ENCODE measurements at regions not wholly inside any gene's neighbourhood (a gene's known extent, or its start where the extent isn't known, plus 50 kb on each side); places are given as distances from the start of the nearest gene placed in this dataset.

GRCh38 chr22:48868554-48868953 is 959.1 kb downstream of the BRD1 start:
- TF ChIP-seq CTCF (IDR thresholded peaks at IDR 0.05; ENCODE audit: unreplicated experiment in 3 of 3), result no peak
- H3K9me3 Mint-ChIP-seq, result peaks cover 4% of the 10 kb centered on the region
- no peaks in the 10 kb centered on the region for H3K36me3 Mint-ChIP-seq (ENCODE audit: low read depth)
- peak overlapping the region in 1 of 3 experiments; percentile 41 for H3K27ac Mint-ChIP-seq
- no peak overlapping the region for H3K4me3 Mint-ChIP-seq
- peaks cover 24% of the 10 kb centered on the region for H3K4me1 Mint-ChIP-seq
- peaks cover 28% of the 10 kb centered on the region for H3K27me3 Mint-ChIP-seq (ENCODE audit: low read depth)

- H3K9me3 Mint-ChIP-seq, result peaks cover 4% of the 10 kb centered on the region
- TF ChIP-seq CTCF (IDR thresholded peaks at IDR 0.05; ENCODE audit: unreplicated experiment in 3 of 3), result no peak
Measured at GRCh38 chr22:48867891-48868290, 959.8 kb downstream of the BRD1 start.

GRCh38 chr22:48866906-48867681 is 960.6 kb downstream of the BRD1 start:
- Mint-ChIP-seq H3K9me3 (peaks cover 4% of the 10 kb centered on the region), H3K4me1 (peaks cover 24% of the 10 kb centered on the region), H3K36me3 (ENCODE audit: low read depth) (no peaks in the 10 kb centered on the region)

More at GRCh38 chr22:48867891-48868290, 959.8 kb downstream of the BRD1 start:
- Mint-ChIP-seq H3K4me1 (peaks cover 24% of the 10 kb centered on the region), H3K27ac (peak overlapping the region; percentile 10 to 41 (median 33)), H3K36me3 (ENCODE audit: low read depth) (no peaks in the 10 kb centered on the region), H3K27me3 (ENCODE audit: low read depth) (peaks cover 22% of the 10 kb centered on the region), H3K4me3 (no peak overlapping the region)

GRCh38 chr22:48864748-48865147 is 962.9 kb downstream of the BRD1 start:
- Mint-ChIP-seq H3K36me3 (ENCODE audit: low read depth) (no peaks in the 10 kb centered on the region), H3K4me3 (no peak overlapping the region), H3K9me3 (no peaks in the 10 kb centered on the region), H3K4me1 (peaks cover 24% of the 10 kb centered on the region), H3K27ac (no peak overlapping the region), H3K27me3 (ENCODE audit: low read depth) (peaks cover 40% of the 10 kb centered on the region)
- TF ChIP-seq CTCF (IDR thresholded peaks at IDR 0.05; ENCODE audit: unreplicated experiment in 3 of 3), result no peak

More at GRCh38 chr22:48866906-48867681, 960.6 kb downstream of the BRD1 start:
- H3K27ac Mint-ChIP-seq, result peak overlapping the region in 2 of 3 experiments; percentile 10 to 33
- H3K27me3 Mint-ChIP-seq (ENCODE audit: low read depth), result peaks cover 21% of the 10 kb centered on the region
- H3K4me3 Mint-ChIP-seq, result no peak overlapping the region
- no peak for TF ChIP-seq CTCF (IDR thresholded peaks at IDR 0.05; ENCODE audit: unreplicated experiment in 3 of 3)

GRCh38 chr22:48863965-48864528 is 963.6 kb downstream of the BRD1 start:
- no peak for TF ChIP-seq CTCF (IDR thresholded peaks at IDR 0.05; ENCODE audit: unreplicated experiment in 3 of 3)
- Mint-ChIP-seq H3K36me3 (ENCODE audit: low read depth) (no peaks in the 10 kb centered on the region), H3K27ac (no peak overlapping the region), H3K9me3 (no peaks in the 10 kb centered on the region), H3K4me3 (no peak overlapping the region), H3K4me1 (peaks cover 24% of the 10 kb centered on the region), H3K27me3 (ENCODE audit: low read depth) (peaks cover 40% of the 10 kb centered on the region)

Data from nephron (organoid).